ENCODE measurements at regions not wholly inside any gene's neighbourhood (a gene's known extent, or its start where the extent isn't known, plus 50 kb on each side); places are given as distances from the start of the nearest gene placed in this dataset.

- Histone ChIP-seq H3K4me1 (ENCODE audit: control insufficient read depth, insufficient read depth, low read length) (no peaks in the 10 kb centered on the region), H3K27me3 (ENCODE audit: control insufficient read depth, insufficient read depth, low read length) (peaks cover 55% of the 10 kb centered on the region), H3K4me3 (ENCODE audit: low read length) (no peak overlapping the region), H3K9me3 (ENCODE audit: control insufficient read depth, low read length) (no peaks in the 10 kb centered on the region), H3K36me3 (ENCODE audit: control insufficient read depth, insufficient read depth, low read length) (no peaks in the 10 kb centered on the region), H3K9ac (ENCODE audit: low read length) (no peak overlapping the region)
Measured at GRCh38 chr7:155360495-155361345, 63.0 kb downstream of the INSIG1 start.

DNA sequence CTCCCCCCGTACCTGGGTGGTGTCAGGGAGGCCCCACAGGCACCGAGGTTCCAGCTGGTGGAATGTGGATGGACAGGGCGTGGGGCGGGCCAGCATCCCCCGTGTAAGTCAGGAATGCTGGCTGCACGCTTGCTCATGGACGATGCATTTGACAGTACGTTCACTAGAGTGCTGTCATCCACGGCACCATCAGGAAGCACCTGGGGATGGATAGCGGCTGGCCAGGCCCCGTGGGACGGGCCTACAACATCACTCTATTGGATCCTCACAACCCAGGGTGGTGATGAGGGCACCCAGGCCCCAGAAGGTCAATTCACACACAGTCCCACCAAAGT is 63.6 kb downstream of the INSIG1 start:
- no peak overlapping the region for H3K9ac ChIP-seq (ENCODE audit: low read length)
- H3K4me1 ChIP-seq (ENCODE audit: control insufficient read depth, insufficient read depth, low read length), result no peaks in the 10 kb centered on the region
- H3K4me3 ChIP-seq (ENCODE audit: low read length), result no peak overlapping the region
- H3K9me3 ChIP-seq (ENCODE audit: control insufficient read depth, low read length), result no peaks in the 10 kb centered on the region
- peaks cover 49% of the 10 kb centered on the region for H3K27me3 ChIP-seq (ENCODE audit: control insufficient read depth, insufficient read depth, low read length)
- no peaks in the 10 kb centered on the region for H3K36me3 ChIP-seq (ENCODE audit: control insufficient read depth, insufficient read depth, low read length)

DNA sequence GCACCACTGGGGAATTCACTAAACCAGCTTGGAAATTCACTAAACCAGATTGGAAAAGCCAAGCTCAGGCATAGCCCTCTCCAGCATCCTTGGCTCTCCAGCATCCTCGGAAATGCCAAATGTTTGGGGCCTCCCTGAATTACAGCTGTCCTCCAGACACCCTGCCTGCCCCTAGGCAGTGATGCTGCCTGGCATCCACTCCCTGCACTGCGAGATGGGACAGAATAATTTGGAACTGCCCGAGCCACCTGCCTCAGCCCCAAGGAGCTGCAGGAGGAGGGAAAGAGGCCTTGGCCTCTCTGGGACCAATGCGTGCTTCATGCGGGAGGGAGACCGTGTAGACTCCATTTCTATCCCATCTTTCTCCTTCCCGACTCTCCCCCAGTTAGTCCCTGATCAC is 64.3 kb downstream of the INSIG1 start:
- Histone ChIP-seq H3K4me1 (ENCODE audit: control insufficient read depth, insufficient read depth, low read length) (no peaks in the 10 kb centered on the region), H3K36me3 (ENCODE audit: control insufficient read depth, insufficient read depth, low read length) (no peaks in the 10 kb centered on the region), H3K9ac (ENCODE audit: low read length) (no peak overlapping the region), H3K4me3 (ENCODE audit: low read length) (no peak overlapping the region), H3K9me3 (ENCODE audit: control insufficient read depth, low read length) (no peaks in the 10 kb centered on the region), H3K27me3 (ENCODE audit: control insufficient read depth, insufficient read depth, low read length) (peaks cover 49% of the 10 kb centered on the region)

DNA sequence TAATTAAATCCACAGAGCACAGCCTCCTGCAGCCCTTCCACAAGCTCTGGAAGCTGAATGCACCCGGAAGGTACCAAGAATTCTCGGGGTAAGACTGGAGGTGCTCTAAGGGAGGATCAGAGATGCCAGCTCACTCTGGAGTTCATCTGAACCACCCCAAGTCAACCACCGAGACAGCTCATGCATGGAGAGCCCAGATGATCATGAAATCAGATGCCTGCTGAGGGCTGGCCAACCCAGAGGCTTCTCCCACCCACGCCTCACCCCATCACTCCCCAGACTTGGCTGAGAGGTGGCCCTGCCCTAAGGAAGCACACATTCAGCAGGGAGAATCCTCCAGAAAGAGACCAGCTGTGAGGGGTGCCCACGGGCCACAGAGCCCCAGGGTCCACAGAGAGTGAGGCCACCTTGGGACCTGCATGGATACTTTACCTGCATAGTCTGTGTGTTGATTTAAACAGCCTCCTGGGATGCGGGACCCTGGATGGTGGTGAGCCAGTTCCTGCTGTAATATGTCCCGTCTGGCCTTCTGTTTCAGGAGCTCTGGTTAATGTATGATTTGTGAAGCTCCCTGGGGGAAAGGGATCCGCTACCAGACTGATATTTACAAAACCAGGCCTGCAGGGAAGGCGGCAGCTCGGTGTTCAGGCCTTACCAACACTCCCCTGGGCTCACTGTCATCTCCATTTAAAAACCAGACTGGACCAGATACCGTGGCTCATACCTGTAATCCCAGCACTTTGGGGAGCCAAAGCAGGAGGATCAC is 64.9 kb downstream of the INSIG1 start:
- H3K36me3 ChIP-seq (ENCODE audit: control insufficient read depth, insufficient read depth, low read length), result no peaks in the 10 kb centered on the region
- no peaks in the 10 kb centered on the region for H3K4me1 ChIP-seq (ENCODE audit: control insufficient read depth, insufficient read depth, low read length)
- H3K9me3 ChIP-seq (ENCODE audit: control insufficient read depth, low read length), result no peaks in the 10 kb centered on the region
- H3K4me3 ChIP-seq (ENCODE audit: low read length), result no peak overlapping the region
- H3K27me3 ChIP-seq (ENCODE audit: control insufficient read depth, insufficient read depth, low read length), result peaks cover 49% of the 10 kb centered on the region
- no peak overlapping the region for H3K9ac ChIP-seq (ENCODE audit: low read length)

DNA sequence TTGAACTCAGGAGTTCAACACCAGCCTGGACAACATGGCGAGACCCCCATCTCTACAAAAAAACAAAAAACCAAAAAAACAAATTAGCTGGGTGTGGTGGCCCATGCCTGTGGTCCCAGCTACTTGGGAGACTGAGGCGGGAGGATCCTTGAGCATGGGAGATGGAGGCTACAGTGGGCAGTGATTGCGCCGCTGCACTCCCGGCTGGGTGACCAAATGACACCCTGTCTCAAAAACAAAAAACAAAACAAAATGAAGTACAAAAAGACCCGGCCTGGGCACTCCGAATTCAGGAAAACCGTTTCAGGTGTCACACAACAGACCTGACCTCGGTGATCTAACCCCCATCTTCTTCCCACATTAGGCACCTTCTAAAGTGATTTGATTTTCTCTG is 65.5 kb downstream of the INSIG1 start:
- H3K4me1 ChIP-seq (ENCODE audit: control insufficient read depth, insufficient read depth, low read length), result no peaks in the 10 kb centered on the region
- H3K9ac ChIP-seq (ENCODE audit: low read length), result no peak overlapping the region
- H3K4me3 ChIP-seq (ENCODE audit: low read length), result no peak overlapping the region
- H3K9me3 ChIP-seq (ENCODE audit: control insufficient read depth, low read length), result no peaks in the 10 kb centered on the region
- H3K36me3 ChIP-seq (ENCODE audit: control insufficient read depth, insufficient read depth, low read length), result no peaks in the 10 kb centered on the region
- H3K27me3 ChIP-seq (ENCODE audit: control insufficient read depth, insufficient read depth, low read length), result peaks cover 45% of the 10 kb centered on the region

DNA sequence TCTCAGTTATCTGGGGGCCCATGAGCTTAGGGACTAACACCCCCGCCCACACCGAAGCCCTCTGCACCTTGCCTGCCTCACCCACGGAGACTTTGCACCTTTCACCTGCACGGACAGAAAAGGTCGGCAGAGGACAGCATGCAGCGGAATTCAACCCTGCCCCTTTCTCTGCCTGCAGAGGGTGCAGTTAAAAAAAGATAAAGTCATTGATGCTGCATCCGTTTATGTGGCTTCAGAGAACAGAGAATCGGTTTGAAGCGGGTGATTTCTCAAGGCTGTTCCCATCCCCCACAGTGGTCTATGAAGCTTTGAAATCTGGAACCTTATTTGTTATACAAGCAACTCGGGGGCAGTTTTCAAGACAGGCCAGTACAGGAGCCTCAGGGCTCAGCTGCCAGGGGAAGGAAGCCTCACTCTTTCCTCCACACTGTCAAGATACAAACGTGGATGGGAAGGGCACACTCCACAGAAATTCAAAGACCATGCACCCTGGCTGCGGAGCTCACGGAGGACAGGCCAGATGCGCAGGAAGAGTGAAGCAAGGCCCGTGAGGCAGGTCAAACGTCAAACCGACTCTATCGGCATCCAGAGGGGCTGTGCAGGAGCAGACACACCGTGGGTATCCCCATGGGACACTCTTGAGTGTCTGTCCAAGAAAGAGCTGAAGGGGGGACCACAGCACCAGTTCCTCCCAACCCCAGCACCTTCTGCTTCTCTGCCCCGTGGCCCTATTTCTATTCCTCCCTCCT is 66.3 kb downstream of the INSIG1 start:
- Histone ChIP-seq H3K4me1 (ENCODE audit: control insufficient read depth, insufficient read depth, low read length) (no peaks in the 10 kb centered on the region), H3K27me3 (ENCODE audit: control insufficient read depth, insufficient read depth, low read length) (peaks cover 41% of the 10 kb centered on the region)

GRCh38 chr7:155365146-155365874 is 67.6 kb downstream of the INSIG1 start:
- Histone ChIP-seq H3K4me1 (ENCODE audit: control insufficient read depth, insufficient read depth, low read length) (no peaks in the 10 kb centered on the region), H3K36me3 (ENCODE audit: control insufficient read depth, insufficient read depth, low read length) (no peaks in the 10 kb centered on the region), H3K4me3 (ENCODE audit: low read length) (no peak overlapping the region), H3K27me3 (ENCODE audit: control insufficient read depth, insufficient read depth, low read length) (peaks cover 42% of the 10 kb centered on the region), H3K9ac (ENCODE audit: low read length) (no peak overlapping the region), H3K9me3 (ENCODE audit: control insufficient read depth, low read length) (no peaks in the 10 kb centered on the region)

More for the DNA sequence above, 66.3 kb downstream of the INSIG1 start:
- H3K36me3 ChIP-seq (ENCODE audit: control insufficient read depth, insufficient read depth, low read length), result no peaks in the 10 kb centered on the region
- no peak overlapping the region for H3K9ac ChIP-seq (ENCODE audit: low read length)
- no peaks in the 10 kb centered on the region for H3K9me3 ChIP-seq (ENCODE audit: control insufficient read depth, low read length)
- H3K4me3 ChIP-seq (ENCODE audit: low read length), result no peak overlapping the region

DNA sequence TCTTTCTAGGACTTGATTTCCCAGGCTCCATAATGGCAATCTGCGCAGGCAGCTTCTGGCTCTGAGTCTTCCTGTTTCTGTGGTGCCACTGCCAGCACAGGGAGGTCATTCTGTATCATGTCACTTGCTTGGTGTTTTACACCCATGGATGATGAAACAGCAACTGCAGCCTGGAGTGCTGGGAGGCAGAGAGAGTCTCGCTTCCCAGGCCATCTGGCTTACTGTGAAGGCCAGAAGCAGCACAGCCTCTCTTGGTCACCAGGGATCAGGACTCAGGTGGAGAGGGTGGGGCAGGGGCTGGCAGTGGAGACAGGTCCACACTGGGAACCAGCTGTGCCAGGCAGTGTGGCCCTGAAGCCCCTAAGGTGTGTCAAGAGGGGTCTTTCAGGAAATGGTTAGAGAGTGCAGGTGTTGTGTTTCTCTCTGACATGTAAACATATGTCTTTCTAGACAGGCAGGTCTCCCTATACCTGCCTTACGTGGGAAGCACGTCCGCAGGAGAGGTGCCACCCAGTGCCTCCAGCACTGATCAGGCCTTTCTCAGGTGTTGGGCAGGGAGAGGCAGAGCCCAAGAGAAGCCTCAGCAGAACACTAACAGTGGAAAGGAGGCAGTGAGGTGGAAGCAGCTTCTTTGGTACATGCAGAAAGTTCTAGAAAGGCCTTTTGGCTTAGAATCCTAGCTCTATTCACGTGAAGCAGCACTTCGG is 71.4 kb downstream of the INSIG1 start:
- no peak overlapping the region for H3K9ac ChIP-seq (ENCODE audit: low read length)

GRCh38 chr7:155369766-155370165 is 72.1 kb downstream of the INSIG1 start:
- H3K4me3 ChIP-seq (ENCODE audit: low read length), result no peak overlapping the region
- H3K36me3 ChIP-seq (ENCODE audit: control insufficient read depth, insufficient read depth, low read length), result no peaks in the 10 kb centered on the region
- H3K27me3 ChIP-seq (ENCODE audit: control insufficient read depth, insufficient read depth, low read length), result peaks cover 57% of the 10 kb centered on the region
- peaks cover 22% of the 10 kb centered on the region for H3K4me1 ChIP-seq (ENCODE audit: control insufficient read depth, insufficient read depth, low read length)
- no peak overlapping the region for H3K9ac ChIP-seq (ENCODE audit: low read length)
- H3K9me3 ChIP-seq (ENCODE audit: control insufficient read depth, low read length), result no peaks in the 10 kb centered on the region

More for the DNA sequence above, 71.4 kb downstream of the INSIG1 start:
- Histone ChIP-seq H3K9me3 (ENCODE audit: control insufficient read depth, low read length) (no peaks in the 10 kb centered on the region), H3K27me3 (ENCODE audit: control insufficient read depth, insufficient read depth, low read length) (peaks cover 58% of the 10 kb centered on the region), H3K4me3 (ENCODE audit: low read length) (no peak overlapping the region), H3K36me3 (ENCODE audit: control insufficient read depth, insufficient read depth, low read length) (no peaks in the 10 kb centered on the region), H3K4me1 (ENCODE audit: control insufficient read depth, insufficient read depth, low read length) (peaks cover 19% of the 10 kb centered on the region)

- H3K4me1 ChIP-seq (ENCODE audit: control insufficient read depth, insufficient read depth, low read length), result peaks cover 26% of the 10 kb centered on the region
- H3K4me3 ChIP-seq (ENCODE audit: low read length), result no peak overlapping the region
- H3K9ac ChIP-seq (ENCODE audit: low read length), result no peak overlapping the region
- no peaks in the 10 kb centered on the region for H3K36me3 ChIP-seq (ENCODE audit: control insufficient read depth, insufficient read depth, low read length)
- H3K27me3 ChIP-seq (ENCODE audit: control insufficient read depth, insufficient read depth, low read length), result peaks cover 69% of the 10 kb centered on the region
- no peaks in the 10 kb centered on the region for H3K9me3 ChIP-seq (ENCODE audit: control insufficient read depth, low read length)
Measured at GRCh38 chr7:155371331-155371883, 73.7 kb downstream of the INSIG1 start.
